Activated CD4-positive, CD25-positive, alpha-beta regulatory T cell treated with anti-CD3 and anti-CD28 coated beads, Interleukin-2, amount 50 U/mL, for 24 hours (primary cell): ENCODE measurements at regions not wholly inside any gene's neighbourhood (a gene's known extent, or its start where the extent isn't known, plus 50 kb on each side); places are given as distances from the start of the nearest gene placed in this dataset.

Experiments
- ATAC-seq, 2 donors: fragments of 150-1000 bp; cut with Tn5 transposase; one replicate each; pipeline ENCODE4 v1.10.0; 2021; ENCODE audit warnings: mild to moderate bottlenecking in 1 of 2, moderate library complexity in 1 of 2

- no peak for ATAC-seq
Measured at GRCh38 chr20:24135781-24136180, 147.2 kb upstream of the GGTLC1 start.

GRCh38 chr20:24134930-24135329 lies 146.4 kb upstream of the GGTLC1 start:
- no peak for ATAC-seq

- no peak for ATAC-seq
Measured at GRCh38 chr20:24134284-24134683, 145.7 kb upstream of the GGTLC1 start.

- ATAC-seq: no peak
Measured at GRCh38 chr20:24132246-24132645, 143.7 kb upstream of the GGTLC1 start.

- no peak for ATAC-seq
Measured at GRCh38 chr20:24131684-24132083, 143.1 kb upstream of the GGTLC1 start.

GRCh38 chr20:24131281-24131680 lies 142.7 kb upstream of the GGTLC1 start:
- no peak for ATAC-seq

- no peak for ATAC-seq
Measured at GRCh38 chr20:24129641-24130040, 141.1 kb upstream of the GGTLC1 start.

- no peak for ATAC-seq
Measured at GRCh38 chr20:24124951-24125650, 136.5 kb upstream of the GGTLC1 start.

- no peak for ATAC-seq
Measured at GRCh38 chr20:24124003-24124402, 135.4 kb upstream of the GGTLC1 start.

GRCh38 chr20:24118441-24119175 lies 130.0 kb upstream of the GGTLC1 start:
- no peak for ATAC-seq

GRCh38 chr20:24118034-24118433 lies 129.5 kb upstream of the GGTLC1 start:
- no peak for ATAC-seq

- ATAC-seq: no peak
Measured at GRCh38 chr20:24117383-24117782, 128.8 kb upstream of the GGTLC1 start.

- no peak for ATAC-seq
Measured at GRCh38 chr20:24116611-24117010, 128.0 kb upstream of the GGTLC1 start.

- no peak for ATAC-seq
Measured at GRCh38 chr20:24112360-24112759, 123.8 kb upstream of the GGTLC1 start.

GRCh38 chr20:24111858-24112257 lies 123.3 kb upstream of the GGTLC1 start:
- ATAC-seq: no peak

GRCh38 chr20:24109537-24109936 lies 121.0 kb upstream of the GGTLC1 start:
- no peak for ATAC-seq

GRCh38 chr20:24109008-24109407 lies 120.4 kb upstream of the GGTLC1 start:
- no peak for ATAC-seq

- no peak for ATAC-seq
Measured at GRCh38 chr20:24108581-24108980, 120.0 kb upstream of the GGTLC1 start.

GRCh38 chr20:24106801-24107445 lies 118.3 kb upstream of the GGTLC1 start:
- ATAC-seq: no peak

- no peak for ATAC-seq
Measured at GRCh38 chr20:24106150-24106800, 117.7 kb upstream of the GGTLC1 start.

- ATAC-seq: no peak
Measured at GRCh38 chr20:24102749-24103333, 114.3 kb upstream of the GGTLC1 start.

- ATAC-seq: no peak
Measured at GRCh38 chr20:24102290-24102689, 113.7 kb upstream of the GGTLC1 start.
